ENCODE measurements at regions not wholly inside any gene's neighbourhood (a gene's known extent, or its start where the extent isn't known, plus 50 kb on each side); places are given as distances from the start of the nearest gene placed in this dataset.

DNA sequence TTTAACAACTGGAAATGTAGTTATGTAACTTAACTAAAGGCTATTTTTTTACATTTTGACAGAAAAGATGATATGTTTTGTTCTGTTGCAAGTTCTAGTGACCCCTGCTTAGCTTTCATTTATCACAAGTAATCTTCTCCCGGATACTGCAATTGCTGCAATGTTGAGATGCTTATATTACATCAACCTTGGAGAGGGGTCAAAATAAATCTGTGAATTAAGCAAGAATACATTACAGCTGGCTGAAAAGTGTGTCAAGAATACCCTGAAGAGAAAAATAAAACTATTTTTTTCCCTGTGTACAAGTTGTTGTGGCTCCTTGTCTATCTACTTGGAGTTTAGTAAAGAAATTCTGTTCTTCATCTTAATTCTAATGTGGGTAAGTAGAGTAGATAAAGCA is 232.1 kb upstream of the GOLIM4 start (continued):
- TF ChIP-seq DNMT1 (CRISPR knock-in tag; IDR thresholded peaks at IDR 0.05) (no peak), NFIC (IDR thresholded peaks at IDR 0.05; ENCODE audit: low read length) (no peak)
- TF ChIP-seq, protein P1, sequence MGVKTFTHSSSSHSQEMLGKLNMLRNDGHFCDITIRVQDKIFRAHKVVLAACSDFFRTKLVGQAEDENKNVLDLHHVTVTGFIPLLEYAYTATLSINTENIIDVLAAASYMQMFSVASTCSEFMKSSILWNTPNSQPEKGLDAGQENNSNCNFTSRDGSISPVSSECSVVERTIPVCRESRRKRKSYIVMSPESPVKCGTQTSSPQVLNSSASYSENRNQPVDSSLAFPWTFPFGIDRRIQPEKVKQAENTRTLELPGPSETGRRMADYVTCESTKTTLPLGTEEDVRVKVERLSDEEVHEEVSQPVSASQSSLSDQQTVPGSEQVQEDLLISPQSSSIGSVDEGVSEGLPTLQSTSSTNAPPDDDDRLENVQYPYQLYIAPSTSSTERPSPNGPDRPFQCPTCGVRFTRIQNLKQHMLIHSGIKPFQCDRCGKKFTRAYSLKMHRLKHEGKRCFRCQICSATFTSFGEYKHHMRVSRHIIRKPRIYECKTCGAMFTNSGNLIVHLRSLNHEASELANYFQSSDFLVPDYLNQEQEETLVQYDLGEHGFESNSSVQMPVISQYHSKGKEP (CRISPR knock-in tag; IDR thresholded peaks at IDR 0.05), result no peak

- no peak for TF ChIP-seq ZNF512B (CRISPR knock-in tag; IDR thresholded peaks at IDR 0.05; ENCODE audit: borderline replicate concordance)
- no peak for TF ChIP-seq ZNF7 (CRISPR knock-in tag; IDR thresholded peaks at IDR 0.05)
- TF ChIP-seq SAP130 (CRISPR knock-in tag; IDR thresholded peaks at IDR 0.05; ENCODE audit: low read depth), result no peak
- TF ChIP-seq TBL1XR1 (IDR thresholded peaks at IDR 0.05; ENCODE audit: borderline replicate concordance, low read length, partially characterized antibody), result no peak
- no peak for TF ChIP-seq KDM5A (IDR thresholded peaks at IDR 0.05; ENCODE audit: borderline replicate concordance, low read length)
- no peak for TF ChIP-seq AGO2 (optimal IDR thresholded peaks at IDR 0.05; ENCODE audit: low read depth, low read length)
- TF ChIP-seq RARG (CRISPR knock-in tag; IDR thresholded peaks at IDR 0.05; ENCODE audit: low read depth), result no peak
- TF ChIP-seq FOSL1 (CRISPR knock-in tag; IDR thresholded peaks at IDR 0.05; ENCODE audit: borderline replicate concordance), result no peak
- no peak for TF ChIP-seq ZNF749 (CRISPR knock-in tag; IDR thresholded peaks at IDR 0.05; ENCODE audit: borderline replicate concordance)
- H2AFZ ChIP-seq (ENCODE audit: low read length), result no peak overlapping the region
- no peak overlapping the region for H3K4me2 ChIP-seq (ENCODE audit: low read depth, low read length)
- H3K9me3 ChIP-seq (ENCODE audit: low read length), result no peaks in the 10 kb centered on the region
- H3K9ac ChIP-seq (ENCODE audit: insufficient read depth, low read depth, low read length), result no peak overlapping the region
- H3K79me2 ChIP-seq (ENCODE audit: insufficient read depth, low read length), result no peaks in the 10 kb centered on the region
- no TSS peak for BruUV-seq (replicated peaks)
- intact Hi-C loops (cut with micrococcal nuclease; ENCODE audit: unreplicated experiment), result no loop called here
- no peaks in the 10 kb centered on the region for H3K27me3 ChIP-seq (ENCODE audit: control insufficient read depth in 1 of 2, insufficient read depth in 2 of 2, low read length in 2 of 2)
- ChIA-PET POLR2A (no interaction called here), CTCF (ENCODE audit: low intra/inter-chr PET ratio, low total read pairs) (no interaction called here)
- in situ Hi-C loops (cut with HindIII; ENCODE audit: extremely low pct_ligation_motif_present, low pct_unique_long_range_greater_than_20kb), result no loop called here
- FAIRE-seq (no peak), ATAC-seq (no peak), DNase-seq (ENCODE audit: low spot score) (no peak)
- H3K36me3 ChIP-seq (replicated peaks in 1 of 2; ENCODE audit: control insufficient read depth in 1 of 2, insufficient read depth in 2 of 2, low read length in 2 of 2), result no peaks in the 10 kb centered on the region
- no peaks in the 10 kb centered on the region for H4K20me1 ChIP-seq (ENCODE audit: insufficient read depth, low read length)
- H3K27ac ChIP-seq (ENCODE audit: extremely low read length, insufficient read depth, low read length), result no peak overlapping the region
- no peak overlapping the region for H3K4me3 ChIP-seq (replicated peaks in 1 of 3; ENCODE audit: insufficient read depth in 1 of 3, low read depth in 2 of 3, low read length in 3 of 3)
- no peaks in the 10 kb centered on the region for H3K4me1 ChIP-seq (ENCODE audit: insufficient read depth, low read length)
Measured at GRCh38 chr3:168325684-168326083, 230.0 kb upstream of the GOLIM4 start.
